Left renal pelvis (tissue), 4 donors: ENCODE measurements at regions not wholly inside any gene's neighbourhood (a gene's known extent, or its start where the extent isn't known, plus 50 kb on each side); places are given as distances from the start of the nearest gene placed in this dataset.
A peak's percentile ranks its signal among the peaks of the same experiment; 100 is the strongest.

ENCODE experiments used
- DNase-seq, 4 donors: peaks; one replicate each; pipeline ENCODE4 v3.0.0-alpha.2; 2013; ENCODE audit warnings: low read depth in 4 of 4, low spot score in 3 of 4

DNA sequence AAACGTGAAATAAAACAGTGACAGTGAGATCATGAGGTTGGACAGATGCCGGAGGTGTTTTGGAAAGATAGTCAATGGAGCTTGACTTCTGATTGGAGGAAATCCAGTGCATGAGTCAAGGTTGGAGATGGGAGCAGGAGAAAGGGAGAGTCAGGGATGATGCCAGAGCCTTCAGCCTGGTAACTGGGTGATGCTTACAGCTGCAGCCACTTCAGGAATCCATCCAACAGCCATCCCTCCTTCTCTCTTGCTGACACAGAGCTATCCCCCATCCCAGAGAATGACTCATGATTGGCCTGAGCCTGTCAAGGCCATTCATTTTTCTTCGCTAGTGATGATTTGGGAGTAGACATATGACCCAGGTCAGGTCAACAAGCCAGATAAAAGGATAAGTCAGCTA lies 112.8 kb downstream of the SAMD5 start:
- no peak for DNase-seq

DNA sequence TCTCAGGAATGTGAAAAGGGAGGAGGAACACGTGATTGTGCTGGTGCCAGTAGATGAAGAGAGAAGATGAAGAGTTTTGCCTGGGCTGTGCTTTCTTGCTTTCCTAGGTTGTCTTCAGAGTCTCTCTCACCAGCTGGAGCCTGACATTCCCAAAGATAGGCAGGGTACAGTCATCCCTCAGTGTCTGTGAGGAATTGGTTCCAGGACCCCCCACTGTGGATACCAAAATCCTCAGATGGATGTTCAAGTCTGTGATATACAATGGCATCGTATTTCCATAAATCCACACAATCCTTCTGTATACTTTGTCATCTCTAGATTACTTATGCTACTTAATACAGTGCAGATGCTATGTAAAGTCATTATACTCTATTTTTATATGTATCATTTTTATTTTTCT lies 113.5 kb downstream of the SAMD5 start:
- no peak for DNase-seq

DNA sequence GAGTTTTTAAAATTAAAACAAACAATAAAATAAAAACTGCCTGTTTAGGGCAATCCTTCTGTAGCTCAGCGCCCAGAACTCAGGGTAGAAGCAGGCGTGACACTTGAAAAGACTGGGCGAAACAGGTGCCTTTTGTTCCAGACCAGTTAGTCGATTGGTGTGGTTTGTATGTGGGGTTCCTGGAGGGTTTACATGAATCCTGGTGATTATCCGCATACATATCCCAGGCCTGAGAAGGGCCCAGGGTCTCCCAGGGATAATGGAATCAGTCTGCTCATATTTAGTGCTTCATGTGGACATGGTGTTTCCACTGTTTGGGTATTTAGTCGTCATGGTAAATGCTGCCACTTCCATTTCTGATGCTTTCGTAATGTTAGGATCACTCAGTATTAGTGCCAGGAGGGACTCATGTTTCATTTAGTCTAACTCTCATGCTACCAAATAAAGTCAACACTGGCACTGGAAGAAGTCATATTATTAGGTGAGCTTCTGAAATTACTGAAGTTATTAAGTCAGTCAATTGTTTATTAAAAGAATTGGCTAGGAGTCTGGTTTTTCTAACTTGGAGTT lies 116.5 kb downstream of the SAMD5 start:
- no peak for DNase-seq

DNA sequence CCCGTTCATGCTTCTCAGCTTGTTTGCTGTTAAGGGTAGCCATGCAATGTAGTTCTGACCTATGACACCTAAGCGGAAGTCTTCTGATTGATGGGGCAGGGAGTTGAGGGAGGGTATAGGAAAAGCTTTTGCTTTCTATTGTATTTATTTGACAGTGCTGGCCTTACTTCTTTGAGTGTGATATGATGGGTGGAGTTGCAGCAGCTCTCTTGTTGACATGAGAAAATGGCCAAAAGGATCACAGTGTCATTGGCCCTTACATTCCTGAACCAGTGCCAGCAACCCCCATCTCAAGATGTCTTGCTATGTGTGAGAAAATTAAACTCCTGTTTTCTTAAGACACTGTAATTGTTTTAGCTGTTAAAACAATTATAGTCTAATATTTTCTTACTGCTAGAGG lies 117.5 kb downstream of the SAMD5 start:
- DNase-seq, result no peak

DNA sequence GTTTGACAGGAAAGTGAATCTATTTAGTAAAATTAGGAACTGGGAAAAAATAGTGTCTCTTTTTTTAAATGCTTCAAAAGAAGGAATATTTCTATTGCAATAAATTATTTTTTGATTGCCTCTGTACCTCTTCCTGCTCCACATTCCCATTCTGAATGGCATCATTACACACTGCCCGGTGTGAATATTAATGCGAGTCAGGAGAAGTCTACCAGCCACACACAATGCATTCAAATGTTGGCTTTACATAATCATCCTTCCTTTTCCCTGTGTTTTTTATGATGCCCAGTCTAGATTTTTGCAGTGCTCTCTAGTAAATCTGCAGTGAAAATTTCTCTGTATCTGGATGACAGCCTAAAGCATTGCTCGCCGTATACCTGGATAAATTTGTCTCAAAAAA lies 118.9 kb downstream of the SAMD5 start:
- DNase-seq, result no peak

DNA sequence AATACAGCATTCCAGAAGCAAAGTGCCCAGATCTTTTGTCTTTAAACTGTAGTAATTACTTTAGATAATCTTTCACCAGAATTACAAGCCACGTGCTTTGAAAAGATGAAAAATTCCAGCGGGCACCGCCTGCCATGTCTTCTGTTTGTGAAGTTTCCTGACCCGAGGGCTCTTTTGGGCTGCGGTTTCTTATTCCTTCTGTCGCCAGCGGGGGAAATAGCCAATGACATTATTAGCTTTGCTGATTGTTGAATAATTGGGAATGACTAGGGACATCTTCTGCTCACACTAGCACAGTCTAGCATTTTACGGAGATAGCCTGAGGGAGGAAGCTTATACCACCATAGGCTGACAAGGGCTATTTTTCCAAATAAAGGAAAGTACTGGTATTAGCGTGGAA lies 124.7 kb downstream of the SAMD5 start:
- no peak for DNase-seq

DNA sequence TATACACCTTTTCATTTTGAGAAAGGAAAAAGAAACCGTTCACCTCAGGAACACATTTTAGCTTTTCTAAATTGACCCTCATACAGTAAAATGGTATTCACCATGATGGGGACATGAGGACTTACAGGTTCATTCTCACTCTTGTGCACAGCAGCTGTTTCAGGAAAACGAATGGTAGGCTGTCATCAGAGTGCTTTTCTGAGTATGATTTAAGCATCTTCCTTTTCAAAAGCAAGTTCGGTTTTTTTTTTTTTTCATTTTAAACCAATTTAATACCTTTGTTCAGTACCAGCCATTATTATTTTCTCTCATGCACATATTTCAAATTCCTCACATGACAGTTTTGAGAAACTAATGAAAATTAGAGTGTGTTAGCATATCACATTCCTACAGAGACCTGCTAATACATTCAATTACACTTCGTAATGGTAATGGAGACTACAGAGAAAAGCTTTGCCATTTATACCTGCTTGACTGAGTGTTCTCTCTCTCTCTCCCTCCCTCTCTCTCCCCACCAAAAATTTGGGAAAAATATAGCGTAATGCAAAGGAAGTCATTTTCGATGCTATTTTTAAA lies 129.2 kb downstream of the SAMD5 start:
- no peak for DNase-seq

DNA sequence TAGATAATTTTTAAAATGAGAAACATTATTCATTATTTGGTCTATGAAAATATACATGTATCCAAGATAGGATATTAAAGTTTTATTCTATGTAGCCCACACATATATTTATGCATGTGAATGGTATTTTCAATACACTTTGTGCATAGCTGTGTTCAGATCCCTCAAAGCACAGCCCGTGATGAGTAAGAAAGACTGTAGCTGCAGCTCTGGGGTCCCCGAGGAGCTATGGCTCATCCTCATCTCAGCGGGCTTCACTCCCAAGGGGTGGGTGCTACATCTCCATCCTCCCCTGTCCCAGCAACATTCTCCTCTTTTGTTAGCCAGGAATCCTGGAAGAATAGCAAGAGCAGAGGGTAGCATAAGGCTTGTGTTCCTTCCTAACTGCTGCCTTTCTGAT lies 130.8 kb downstream of the SAMD5 start:
- no peak for DNase-seq

DNA sequence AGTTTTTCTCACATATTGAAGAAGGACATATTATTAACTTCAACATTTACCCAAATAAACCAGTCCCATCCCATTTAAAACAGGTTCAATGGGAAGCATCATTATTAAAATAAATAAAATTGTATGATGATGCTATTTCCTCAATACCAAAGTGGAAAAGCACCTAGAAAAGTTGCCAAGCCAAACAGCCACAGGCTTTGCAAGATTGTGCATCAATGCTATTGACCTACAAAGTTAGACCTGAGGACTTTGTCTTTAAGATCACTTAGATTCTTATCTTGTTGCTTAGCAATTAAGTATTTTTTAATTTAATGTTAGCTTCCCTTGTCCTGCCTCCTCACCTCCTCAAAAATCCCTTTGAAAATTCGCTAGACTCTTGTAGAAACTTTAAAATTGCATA lies 132.1 kb downstream of the SAMD5 start:
- DNase-seq, result no peak

DNA sequence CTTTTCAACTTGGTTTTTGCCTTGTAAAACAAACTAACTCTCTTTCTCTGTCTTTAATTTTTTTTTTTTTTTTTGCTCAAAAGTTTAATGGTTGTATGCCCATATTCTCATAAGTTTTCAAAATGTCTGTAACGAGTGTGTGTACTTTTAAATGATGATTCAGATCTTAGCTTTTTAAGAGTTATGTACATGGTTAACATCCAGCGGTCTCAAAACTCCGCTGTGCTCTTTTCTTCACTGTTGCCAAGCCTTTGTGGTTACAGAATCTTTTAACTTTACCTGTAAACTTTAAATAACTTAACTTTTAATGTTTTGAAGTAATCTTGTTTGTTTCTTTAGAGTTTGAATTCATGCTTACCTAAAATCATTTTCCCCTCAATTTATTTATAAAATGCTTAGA lies 133.0 kb downstream of the SAMD5 start:
- no peak for DNase-seq

DNA sequence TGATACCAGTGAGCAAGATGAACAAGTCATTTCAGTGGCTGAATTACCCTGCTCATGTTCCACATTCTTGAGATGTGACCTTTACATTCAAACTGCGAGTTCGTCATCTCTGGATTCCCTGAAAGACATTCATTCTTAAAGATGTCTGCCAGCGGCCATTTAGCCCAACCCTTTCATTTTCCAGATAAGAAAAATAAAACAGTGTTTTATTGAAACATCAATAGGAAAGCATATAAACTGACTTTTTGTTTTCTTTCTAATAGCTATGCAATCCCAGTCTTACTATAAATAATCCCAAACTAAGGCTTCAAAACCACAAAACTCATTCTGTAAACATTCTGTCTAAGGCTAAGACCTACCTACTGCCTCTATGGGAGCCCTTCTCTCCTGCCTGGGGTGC lies 134.0 kb downstream of the SAMD5 start:
- no peak for DNase-seq

DNA sequence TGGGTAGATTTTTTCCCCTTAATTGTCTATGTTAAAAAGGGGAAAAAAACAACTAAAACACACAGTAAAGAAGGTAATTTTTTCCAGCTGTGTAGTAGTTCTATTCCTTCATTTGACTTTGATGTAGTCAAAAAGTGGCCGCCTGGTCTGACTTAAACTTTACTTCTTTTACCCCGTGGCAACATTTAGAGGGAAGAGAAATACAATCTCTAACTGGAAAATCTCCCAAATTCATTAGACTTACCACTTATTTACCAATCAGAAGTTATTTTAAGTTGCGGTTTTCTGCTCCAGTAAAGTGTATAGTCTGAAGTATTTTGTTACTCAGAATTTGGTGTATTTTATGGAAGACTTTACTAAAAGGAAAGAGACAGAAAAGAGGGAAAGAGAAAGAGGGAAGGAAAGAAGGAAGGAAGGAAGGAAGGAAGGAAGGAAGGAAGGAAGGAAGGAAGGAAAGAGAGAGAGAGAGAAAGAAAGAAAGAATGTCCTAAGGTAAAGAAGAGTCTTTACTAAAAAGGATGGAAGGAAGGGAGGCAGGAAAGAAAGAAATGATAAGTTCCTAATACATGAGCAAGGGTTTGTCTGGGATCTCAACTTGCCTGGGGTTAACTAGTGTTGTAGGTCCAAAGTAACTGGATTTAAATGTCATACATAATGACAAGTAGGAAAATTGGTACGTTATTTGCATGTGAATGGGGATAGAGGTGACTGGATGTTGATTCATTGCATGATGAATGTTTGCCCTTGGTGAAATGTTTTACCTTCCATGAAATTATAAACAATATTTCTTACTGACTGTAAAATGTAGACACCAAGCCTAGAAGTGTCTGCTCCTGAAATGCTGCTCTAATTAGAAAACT lies 135.1 kb downstream of the SAMD5 start:
- no peak for DNase-seq

DNA sequence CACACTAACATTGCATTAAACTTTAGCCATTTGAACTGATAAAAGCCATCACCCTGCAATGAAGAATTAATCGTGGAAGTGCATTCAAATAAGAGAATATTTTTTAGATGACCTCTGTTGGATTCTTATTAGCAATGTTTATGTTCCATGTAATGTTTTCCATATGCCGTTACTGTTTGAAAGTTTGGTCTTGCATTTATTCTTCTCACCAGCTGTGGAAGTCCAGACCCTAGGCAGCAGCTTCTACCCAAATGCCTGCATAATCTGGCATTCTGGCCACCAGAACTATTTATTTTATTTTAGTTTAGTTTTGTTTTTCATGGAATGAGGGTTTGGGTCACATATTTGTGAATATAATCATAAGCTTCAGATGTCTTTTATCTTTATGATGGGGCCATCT lies 140.4 kb downstream of the SAMD5 start:
- peak in 2 of 4 donors; percentile 5 to 6 for DNase-seq

DNA sequence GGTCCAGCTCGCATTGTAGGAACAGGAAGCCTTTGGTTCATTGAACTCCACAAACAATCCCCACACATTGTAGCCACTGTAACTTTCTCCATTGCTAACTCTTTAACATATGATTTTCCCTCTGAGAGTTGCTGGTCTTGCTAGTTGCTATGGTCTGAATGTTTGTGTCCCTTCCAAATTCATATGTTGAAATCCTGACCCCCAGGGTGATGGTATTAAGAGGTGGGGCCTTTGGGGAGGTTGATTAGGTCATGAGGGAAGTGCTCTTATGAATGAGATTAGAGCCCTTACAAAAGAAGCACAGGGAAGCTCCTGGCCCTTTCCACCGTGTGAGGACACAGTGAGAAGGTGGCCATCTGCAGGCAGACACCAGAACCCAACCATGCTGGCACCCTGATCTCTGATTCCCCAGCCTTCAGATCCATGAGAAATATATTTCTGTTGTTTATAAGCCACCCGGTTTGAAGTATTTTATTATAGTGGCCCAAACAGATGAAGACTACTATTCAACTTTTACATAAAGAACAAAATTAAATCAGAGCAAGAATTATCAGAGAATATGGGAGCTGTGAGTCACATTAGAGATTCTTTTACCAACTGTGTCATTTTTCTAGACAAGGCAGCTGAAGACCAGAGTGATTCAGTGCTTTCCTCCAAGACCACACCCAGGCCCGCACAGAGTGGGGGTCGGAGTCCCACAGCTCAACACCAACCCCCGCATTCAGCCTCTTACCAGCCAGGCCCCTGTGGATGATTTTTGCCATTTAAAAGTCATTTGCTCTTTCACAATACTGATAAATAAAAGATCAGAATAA lies 143.0 kb downstream of the SAMD5 start:
- DNase-seq, result no peak

DNA sequence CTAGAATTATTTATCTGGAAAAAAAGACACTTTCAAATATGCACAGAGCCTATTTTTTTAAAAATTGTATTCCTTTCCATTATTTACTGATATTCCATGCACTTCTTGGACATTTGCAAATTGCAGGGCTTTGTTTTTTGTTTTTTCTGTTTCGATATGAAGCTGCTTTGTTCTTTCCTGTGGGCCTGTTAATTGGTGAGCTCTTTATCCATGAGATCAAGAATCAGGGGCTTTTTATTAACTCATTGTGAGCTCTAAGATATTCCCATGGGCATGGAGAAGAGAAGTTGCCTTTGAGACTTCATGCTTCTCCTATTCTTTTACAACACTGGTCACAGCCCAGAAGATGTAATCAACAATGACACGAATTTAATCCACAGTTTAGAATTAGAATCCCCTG lies 145.1 kb downstream of the SAMD5 start:
- no peak for DNase-seq

DNA sequence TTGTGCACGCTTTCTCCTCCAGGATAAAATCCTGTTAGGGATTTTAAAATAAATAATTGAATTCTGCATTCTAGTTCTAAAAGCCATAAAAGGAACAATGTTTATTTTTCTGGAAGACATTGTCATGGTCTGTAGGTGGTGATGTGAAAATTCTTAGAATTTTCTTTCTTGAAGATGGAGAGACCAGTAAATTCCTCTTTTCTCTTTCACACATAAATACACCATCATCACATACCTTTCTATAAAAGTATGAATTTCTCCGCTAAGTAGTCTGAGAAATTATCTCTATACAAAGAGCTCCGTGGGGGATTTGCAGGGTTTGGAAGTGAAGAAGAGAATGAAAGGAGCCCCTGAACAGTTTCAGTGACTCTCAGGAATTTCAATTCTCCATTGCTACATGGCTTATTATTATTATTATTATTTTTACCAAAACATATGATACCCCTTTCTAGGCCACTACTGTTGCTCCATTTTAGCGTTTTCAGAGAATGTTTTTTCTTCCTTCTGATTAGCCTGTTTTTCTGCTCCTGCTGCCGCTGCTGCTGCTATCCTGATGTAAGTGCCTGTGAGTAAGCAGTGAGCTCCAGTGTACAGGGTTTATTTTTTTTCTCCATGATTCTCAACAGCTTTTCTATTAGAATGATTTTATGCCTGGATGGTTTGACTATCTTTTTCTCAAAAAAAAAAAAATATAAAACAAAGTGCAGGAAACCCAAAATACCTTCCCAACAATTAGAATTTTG lies 145.8 kb downstream of the SAMD5 start:
- DNase-seq, result no peak

DNA sequence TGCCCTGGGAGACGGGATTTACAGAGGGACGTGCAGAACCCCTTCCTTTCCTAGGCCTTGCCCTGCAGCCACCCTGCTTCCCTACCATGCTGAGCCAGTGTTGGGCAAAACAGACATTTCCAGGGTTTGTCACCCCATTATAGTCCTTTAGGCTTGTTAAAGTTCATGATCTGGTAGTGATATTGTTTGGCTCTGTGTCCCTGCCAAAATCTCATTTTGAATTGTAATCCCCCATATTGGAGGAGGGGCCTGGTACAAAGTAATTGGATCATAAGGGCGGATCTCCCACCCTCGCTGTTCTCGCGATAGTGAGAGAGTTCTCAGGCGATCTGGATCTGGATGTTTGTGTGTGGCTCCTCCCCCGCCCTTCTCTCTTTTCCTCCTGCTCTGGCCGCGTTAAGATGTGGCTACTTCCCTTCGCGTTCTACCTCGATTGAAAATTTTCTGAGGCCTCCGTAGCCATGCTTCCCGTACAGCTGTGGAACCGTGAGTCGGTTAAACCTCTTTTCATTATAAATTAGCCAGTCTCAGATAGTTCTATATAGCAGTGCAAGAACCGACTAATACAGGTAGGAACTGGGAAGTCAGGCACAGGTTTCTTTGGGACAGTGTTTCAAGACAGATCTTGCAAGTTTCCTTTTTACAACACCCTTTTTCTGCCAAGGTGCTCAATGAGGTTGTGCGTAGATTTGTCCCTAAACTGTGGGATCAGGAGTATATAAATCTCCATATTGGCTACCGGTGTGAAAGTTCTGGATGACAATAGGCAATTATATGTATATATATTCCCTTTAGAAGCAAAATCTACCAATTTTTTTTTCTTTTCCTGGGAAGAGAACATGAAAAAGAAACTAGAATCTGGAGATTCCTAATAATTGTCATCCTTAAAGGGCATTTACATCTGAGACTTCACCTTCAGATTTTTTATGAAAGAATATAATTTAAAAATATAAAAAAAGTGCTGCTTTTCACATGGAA lies 152.1 kb downstream of the SAMD5 start:
- no peak for DNase-seq

DNA sequence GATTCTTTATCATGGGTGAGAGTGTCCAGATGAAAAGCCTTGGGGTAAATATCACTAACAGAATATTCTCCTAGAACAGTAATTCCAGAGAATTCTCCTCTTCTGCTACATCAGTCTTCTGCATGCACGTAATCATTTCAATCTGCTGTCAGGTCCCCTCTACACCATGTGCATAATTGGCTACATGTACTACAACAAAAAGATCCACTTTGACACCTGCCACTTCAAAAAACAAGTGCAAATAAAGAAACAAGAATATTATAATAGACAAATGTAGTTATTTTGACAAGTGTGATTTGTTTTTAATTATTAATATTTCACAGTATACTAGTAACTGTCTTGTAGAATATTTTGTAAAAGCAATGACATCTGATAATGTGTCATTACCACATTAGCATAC lies 154.2 kb downstream of the SAMD5 start:
- DNase-seq, result no peak

DNA sequence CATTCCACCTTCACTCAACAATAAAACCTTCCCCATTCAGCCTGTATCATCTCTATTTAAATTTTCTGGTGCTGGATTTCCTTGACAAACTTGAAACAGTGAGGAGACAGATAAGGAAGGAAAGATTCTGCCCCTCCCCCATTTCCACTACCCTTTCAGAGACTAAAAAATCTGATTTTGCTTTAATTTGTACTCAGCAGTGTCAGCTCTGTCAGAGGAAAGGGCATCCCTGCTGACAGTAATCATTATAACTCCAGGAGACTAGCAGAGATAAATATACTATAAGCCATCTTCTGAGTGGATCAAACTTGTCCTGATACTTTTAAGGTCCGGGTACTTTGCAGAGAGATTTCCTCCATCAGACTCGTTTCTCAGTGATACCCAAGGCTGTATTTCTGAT lies 155.6 kb downstream of the SAMD5 start:
- no peak for DNase-seq

DNA sequence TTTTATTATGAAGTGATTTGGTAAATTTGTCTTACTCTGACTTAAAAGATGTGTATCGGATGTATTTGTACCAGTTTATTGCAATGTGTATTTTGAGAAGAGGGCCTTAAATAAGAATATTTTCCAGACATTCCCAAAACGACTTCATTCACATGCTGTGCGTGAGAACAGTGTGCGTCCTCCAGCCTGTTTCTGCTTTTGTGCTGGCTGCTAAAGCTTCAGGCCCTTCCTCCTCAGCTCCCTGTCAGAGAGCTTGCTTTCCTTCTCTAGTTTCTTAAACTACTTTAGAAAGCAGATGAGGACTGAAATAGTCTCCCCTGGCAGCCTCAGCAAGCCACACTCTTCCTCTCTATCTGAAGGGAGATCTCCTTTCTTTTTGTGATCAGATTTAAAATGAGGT lies 157.8 kb downstream of the SAMD5 start:
- no peak for DNase-seq
